NCI-H2227 (cell line): ENCODE measurements at regions not wholly inside any gene's neighbourhood (a gene's known extent, or its start where the extent isn't known, plus 50 kb on each side); places are given as distances from the start of the nearest gene placed in this dataset.
"Not testable (repeated sequence)": the region's sequence is repeated elsewhere in the genome, so short reads cannot be mapped to it uniquely, and the experiment has no call there.

Experiments used
- DNase-seq: peaks from one replicate; lab custom pipeline; 2025; ENCODE audit not compliant: unreplicated experiment; lab: John Stamatoyannopoulos, UW

GRCh38 chr3:177493091-177493490, 295.8 kb upstream of the TBL1XR1 start:
- no peak for DNase-seq

GRCh38 chr3:177494216-177494615, 296.9 kb upstream of the TBL1XR1 start:
- DNase-seq, result no peak

- no peak for DNase-seq
Observed at GRCh38 chr3:177495566-177495965, 298.3 kb upstream of the TBL1XR1 start.

GRCh38 chr3:177498037-177498857, 301.0 kb upstream of the TBL1XR1 start:
- DNase-seq, result no peak

- not testable (repeated sequence) for DNase-seq
Observed at GRCh38 chr3:177499039-177499438, 301.8 kb upstream of the TBL1XR1 start.

GRCh38 chr3:177499779-177500423, 302.6 kb upstream of the TBL1XR1 start:
- DNase-seq, result no peak

GRCh38 chr3:177510693-177511216, 313.5 kb upstream of the TBL1XR1 start:
- no peak for DNase-seq

- DNase-seq, result no peak
Observed at GRCh38 chr3:177512945-177513814, 315.9 kb upstream of the TBL1XR1 start.

GRCh38 chr3:177513815-177514610, 316.7 kb upstream of the TBL1XR1 start:
- no peak for DNase-seq

- no peak for DNase-seq
Observed at GRCh38 chr3:177514611-177515499, 317.6 kb upstream of the TBL1XR1 start.

GRCh38 chr3:177515786-177516157, 318.5 kb upstream of the TBL1XR1 start:
- no peak for DNase-seq

- no peak for DNase-seq
Observed at GRCh38 chr3:177516158-177517011, 319.1 kb upstream of the TBL1XR1 start.

- DNase-seq, result no peak
Observed at GRCh38 chr3:177517906-177518305, 320.6 kb upstream of the TBL1XR1 start.

- no peak for DNase-seq
Observed at GRCh38 chr3:177519588-177519987, 322.3 kb upstream of the TBL1XR1 start.

- DNase-seq, result no peak
Observed at GRCh38 chr3:177521305-177521704, 324.0 kb upstream of the TBL1XR1 start.

GRCh38 chr3:177522051-177522450, 324.8 kb upstream of the TBL1XR1 start:
- DNase-seq, result no peak

GRCh38 chr3:177523067-177523675, 325.9 kb upstream of the TBL1XR1 start:
- DNase-seq, result no peak

GRCh38 chr3:177523872-177524438, 326.7 kb upstream of the TBL1XR1 start:
- DNase-seq, result no peak
